Right lobe of liver (tissue), 4 donors: ENCODE measurements at regions not wholly inside any gene's neighbourhood (a gene's known extent, or its start where the extent isn't known, plus 50 kb on each side); places are given as distances from the start of the nearest gene placed in this dataset.

Source experiments
- CTCF ChIP-seq, 4 donors: fragments of 200-600 bp in 3 of 4; fragments of 450-650 bp in 1 of 4; IDR thresholded peaks; one replicate each; pipeline versions ENCODE4 v1.5.1 to v1.8.0; 2016 to 2022; ENCODE audit warnings: antibody characterized with exemption in 4 of 4, mild to moderate bottlenecking in 2 of 4
- POLR2A ChIP-seq: fragments of 450-650 bp; IDR thresholded peaks from one replicate; pipeline ENCODE4 v1.6.1; 2017; ENCODE audit warnings: antibody characterized with exemption, mild to moderate bottlenecking
- donor health status: DM: no; HTN: no; CAD: no.
- donor health status: DM: no; HTN: no; CAD: no.
- donor health status: DM: no; HTN: yes; CAD: no.

- TF ChIP-seq POLR2A (no peak), CTCF (IDR thresholded peaks at IDR 0.05) (no peak)
These were observed 422.4 kb downstream of the PTPRU start for GRCh38 chr1:29658688-29659087.
